ENCODE measurements at regions not wholly inside any gene's neighbourhood (a gene's known extent, or its start where the extent isn't known, plus 50 kb on each side); places are given as distances from the start of the nearest gene placed in this dataset.
"Not testable (repeated sequence)": the region's sequence is repeated elsewhere in the genome, so short reads cannot be mapped to it uniquely, and the experiment has no call there.

DNA sequence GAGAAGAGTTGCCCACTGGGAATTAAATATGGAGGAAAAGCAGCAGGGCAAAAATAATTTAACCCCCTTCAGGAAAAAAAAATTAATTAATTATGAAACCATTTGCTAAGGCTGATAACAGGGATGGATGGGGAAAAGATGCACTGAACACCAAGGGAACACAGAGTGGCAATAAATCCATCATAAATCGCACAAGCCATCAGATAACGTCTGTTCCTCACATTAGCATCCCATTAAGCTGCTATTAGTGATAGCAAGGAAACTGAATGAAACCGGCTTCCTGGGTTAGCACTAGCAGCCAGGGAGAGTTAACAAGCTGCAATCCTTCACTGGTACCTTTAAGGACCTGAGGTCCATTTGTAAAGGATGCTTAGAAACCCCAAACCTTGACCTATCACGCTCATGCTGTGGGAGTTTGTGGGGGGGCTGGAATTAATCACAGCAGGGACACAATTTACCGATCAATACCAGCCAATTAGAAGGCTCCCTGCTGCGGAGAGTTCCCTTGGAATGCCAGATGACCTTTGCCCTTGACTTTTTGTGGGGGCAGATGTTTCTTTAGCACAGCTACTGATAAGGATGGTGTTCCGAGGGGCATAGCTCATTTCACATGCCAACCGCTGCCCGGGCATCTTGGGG, 175.5 kb upstream of the KLF7 start:
- 93% methylated on average over 6 of the region's 9 CpGs for WGBS (ENCODE audit: insufficient coverage)
- Histone ChIP-seq H3K4me1 (ENCODE audit: control insufficient read depth in 1 of 2, insufficient read depth in 2 of 2, low read length in 2 of 2) (no peaks in the 10 kb centered on the region), H3K27me3 (ENCODE audit: control insufficient read depth in 2 of 2, insufficient read depth in 2 of 2, low read length in 2 of 2) (no peaks in the 10 kb centered on the region), H3K79me2 (ENCODE audit: insufficient read depth, low read length) (no peaks in the 10 kb centered on the region), H3K4me2 (replicated peaks; ENCODE audit: extremely low read depth, low read length, poor library complexity, severe bottlenecking) (no peak overlapping the region), H3K9ac (ENCODE audit: insufficient read depth, low read length, poor library complexity, severe bottlenecking) (no peak overlapping the region), H4K20me1 (ENCODE audit: insufficient read depth, low read length) (no peaks in the 10 kb centered on the region), H3K4me3 (replicated peaks in 1 of 3; ENCODE audit: low read depth in 2 of 3, low read length in 3 of 3) (no peak overlapping the region), H3K27ac (ENCODE audit: low read depth in 1 of 2, low read length in 2 of 2) (no peak overlapping the region), H3K9me3 (replicated peaks in 1 of 2; ENCODE audit: control insufficient read depth in 1 of 2, insufficient read depth in 1 of 2, low read length in 2 of 2) (no peaks in the 10 kb centered on the region), H2AFZ (ENCODE audit: insufficient read depth, low read depth, low read length, poor library complexity, severe bottlenecking) (no peak overlapping the region), H3K36me3 (replicated peaks in 1 of 2; ENCODE audit: control insufficient read depth in 1 of 2, insufficient read depth in 2 of 2, low read length in 2 of 2) (no peaks in the 10 kb centered on the region)
- H3K36me3 Mint-ChIP-seq = no peaks in the 10 kb centered on the region
- peak overlapping the region in 1 of 7 donors; percentile 68 for H3K27ac Mint-ChIP-seq
- no peak overlapping the region for H3K4me3 Mint-ChIP-seq
- intact Hi-C loops (cut with micrococcal nuclease) = no loop called here
- peaks cover 0 to 1% (median 1%) of the 10 kb centered on the region in 3 donors for H3K27me3 Mint-ChIP-seq (ENCODE audit: low read depth in 3 of 3)
- no peak for DNase-seq
- peaks cover 4% of the 10 kb centered on the region for H3K4me1 Mint-ChIP-seq
- TF ChIP-seq CTCF (IDR thresholded peaks at IDR 0.05) = no peak
- H3K9me3 Mint-ChIP-seq = peaks cover 0 to 6% (median 3%) of the 10 kb centered on the region in 7 donors

DNA sequence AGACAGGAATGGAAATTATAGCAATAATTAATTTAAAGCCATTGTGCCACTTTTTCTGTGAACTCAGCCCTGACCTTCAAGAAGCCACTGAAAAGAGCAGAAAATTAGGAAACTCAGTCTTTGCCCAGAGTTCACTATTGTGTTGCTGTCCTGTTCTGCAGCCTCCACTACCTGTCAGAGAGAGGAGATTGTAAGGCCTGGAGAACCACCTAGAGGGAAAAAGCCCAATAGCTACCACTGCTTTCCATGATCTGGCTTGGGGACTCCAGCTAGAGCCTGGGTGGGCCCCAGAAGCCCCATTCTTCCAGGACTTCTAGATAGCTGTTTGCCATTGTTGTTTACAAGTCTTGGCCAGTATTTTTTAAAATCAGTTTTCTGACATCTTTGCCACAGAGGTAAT, 176.1 kb upstream of the KLF7 start:
- peaks cover 0 to 11% (median 4%) of the 10 kb centered on the region in 7 donors for H3K9me3 Mint-ChIP-seq
- Histone ChIP-seq H3K79me2 (ENCODE audit: insufficient read depth, low read length) (no peaks in the 10 kb centered on the region), H3K4me2 (replicated peaks; ENCODE audit: extremely low read depth, low read length, poor library complexity, severe bottlenecking) (no peak overlapping the region), H3K9me3 (replicated peaks in 1 of 2; ENCODE audit: control insufficient read depth in 1 of 2, insufficient read depth in 1 of 2, low read length in 2 of 2) (no peaks in the 10 kb centered on the region), H3K36me3 (replicated peaks in 1 of 2; ENCODE audit: control insufficient read depth in 1 of 2, insufficient read depth in 2 of 2, low read length in 2 of 2) (no peaks in the 10 kb centered on the region), H2AFZ (ENCODE audit: insufficient read depth, low read depth, low read length, poor library complexity, severe bottlenecking) (no peak overlapping the region), H3K27ac (ENCODE audit: low read depth in 1 of 2, low read length in 2 of 2) (no peak overlapping the region), H3K27me3 (ENCODE audit: control insufficient read depth in 2 of 2, insufficient read depth in 2 of 2, low read length in 2 of 2) (no peaks in the 10 kb centered on the region), H3K4me3 (replicated peaks in 1 of 3; ENCODE audit: low read depth in 2 of 3, low read length in 3 of 3) (no peak overlapping the region), H4K20me1 (ENCODE audit: insufficient read depth, low read length) (no peaks in the 10 kb centered on the region), H3K4me1 (ENCODE audit: control insufficient read depth in 1 of 2, insufficient read depth in 2 of 2, low read length in 2 of 2) (no peaks in the 10 kb centered on the region), H3K9ac (ENCODE audit: insufficient read depth, low read length, poor library complexity, severe bottlenecking) (no peak overlapping the region)
- DNase-seq = no peak
- peaks cover 4% of the 10 kb centered on the region for H3K4me1 Mint-ChIP-seq
- intact Hi-C loops (cut with micrococcal nuclease) = no loop called here
- no peak for TF ChIP-seq CTCF (IDR thresholded peaks at IDR 0.05)
- H3K4me3 Mint-ChIP-seq = no peak overlapping the region
- peaks cover 0 to 1% (median 1%) of the 10 kb centered on the region in 3 donors for H3K27me3 Mint-ChIP-seq (ENCODE audit: low read depth in 3 of 3)
- H3K27ac Mint-ChIP-seq = peak overlapping the region in 1 of 7 donors; percentile 68
- no peaks in the 10 kb centered on the region for H3K36me3 Mint-ChIP-seq

DNA sequence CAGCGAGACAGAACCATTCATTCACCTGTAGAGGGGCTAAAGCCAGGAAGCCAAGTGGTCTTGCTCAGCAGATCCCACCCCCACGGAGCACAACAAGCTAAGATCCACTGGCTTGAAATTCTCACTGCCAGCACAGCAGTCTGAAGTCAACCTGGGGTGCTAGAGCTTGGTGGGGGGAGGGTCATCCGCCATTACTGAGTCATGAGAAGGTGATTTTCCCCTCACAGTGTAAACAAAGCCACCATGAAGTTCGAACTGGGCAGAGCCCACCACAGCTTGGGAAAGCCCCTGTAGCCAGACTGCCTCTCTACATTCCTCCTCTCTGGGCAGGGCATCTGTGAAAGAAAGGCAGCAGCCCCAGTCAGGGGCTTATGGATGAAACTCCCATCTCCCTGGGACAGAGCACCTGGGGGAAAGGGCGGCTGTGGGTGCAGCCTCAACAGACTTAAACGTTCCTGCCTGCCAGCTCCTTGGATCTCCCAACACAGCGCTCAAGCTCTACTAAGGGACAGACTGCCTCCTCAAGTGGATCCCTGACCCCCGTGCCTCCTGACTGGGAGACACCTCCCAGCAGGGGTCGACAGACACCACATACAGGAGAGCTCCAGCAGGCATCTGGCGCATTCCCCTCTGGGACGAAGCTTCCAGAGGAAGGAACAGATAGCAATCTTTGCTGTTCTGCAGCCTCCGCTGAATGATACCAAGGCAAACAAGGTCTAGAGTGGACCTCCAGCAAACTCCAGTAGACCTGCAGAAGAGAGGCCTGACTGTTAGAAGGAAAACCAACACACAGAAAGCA, 179.0 kb upstream of the KLF7 start:
- H3K27me3 Mint-ChIP-seq (ENCODE audit: low read depth in 3 of 3); H3K27me3 ChIP-seq (ENCODE audit: control insufficient read depth in 2 of 2, insufficient read depth in 2 of 2, low read length in 2 of 2); H3K27ac ChIP-seq (ENCODE audit: low read depth in 1 of 2, low read length in 2 of 2); H4K20me1 ChIP-seq (ENCODE audit: insufficient read depth, low read length); DNase-seq; H3K4me2 ChIP-seq (replicated peaks; ENCODE audit: extremely low read depth, low read length, poor library complexity, severe bottlenecking); H3K9me3 ChIP-seq (replicated peaks in 1 of 2; ENCODE audit: control insufficient read depth in 1 of 2, insufficient read depth in 1 of 2, low read length in 2 of 2); H3K4me3 Mint-ChIP-seq; H3K9ac ChIP-seq (ENCODE audit: insufficient read depth, low read length, poor library complexity, severe bottlenecking); H3K4me1 Mint-ChIP-seq; H3K36me3 Mint-ChIP-seq; H3K79me2 ChIP-seq (ENCODE audit: insufficient read depth, low read length); H3K4me3 ChIP-seq (replicated peaks in 1 of 3; ENCODE audit: low read depth in 2 of 3, low read length in 3 of 3); H3K4me1 ChIP-seq (ENCODE audit: control insufficient read depth in 1 of 2, insufficient read depth in 2 of 2, low read length in 2 of 2); H2AFZ ChIP-seq (ENCODE audit: insufficient read depth, low read depth, low read length, poor library complexity, severe bottlenecking); intact Hi-C loops (cut with micrococcal nuclease); H3K36me3 ChIP-seq (replicated peaks in 1 of 2; ENCODE audit: control insufficient read depth in 1 of 2, insufficient read depth in 2 of 2, low read length in 2 of 2): not testable (repeated sequence)
- H3K9me3 Mint-ChIP-seq = peaks cover 8 to 30% (median 13%) of the 10 kb centered on the region in 7 donors
- WGBS (ENCODE audit: insufficient coverage) = 93% methylated on average over 7 of the region's 12 CpGs
- peak overlapping the region in 1 of 7 donors; percentile 10 for H3K27ac Mint-ChIP-seq
